ENCODE measurements at regions not wholly inside any gene's neighbourhood (a gene's known extent, or its start where the extent isn't known, plus 50 kb on each side); places are given as distances from the start of the nearest gene placed in this dataset.

DNA sequence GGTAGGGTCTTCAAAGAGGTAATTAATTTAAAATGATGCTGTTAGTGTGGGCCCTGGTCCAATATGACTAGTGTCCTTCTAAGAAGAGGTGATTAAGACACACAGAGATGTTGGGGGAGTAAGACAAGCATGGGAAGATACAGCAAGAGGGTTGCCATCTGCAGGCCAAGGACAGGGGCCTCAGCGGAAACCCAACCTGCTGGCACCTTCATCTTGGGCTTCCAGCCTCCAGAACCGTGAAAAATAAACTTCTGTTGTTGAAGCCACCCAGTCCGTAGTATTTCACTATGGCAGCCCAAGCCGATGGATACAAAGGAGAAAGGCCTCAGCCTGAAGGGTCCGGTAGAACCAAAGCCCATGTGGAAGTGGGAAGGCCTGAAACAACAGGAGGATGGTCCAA is 161.7 kb upstream of the UBE2E1 start:
- DNase-seq = no peak

DNA sequence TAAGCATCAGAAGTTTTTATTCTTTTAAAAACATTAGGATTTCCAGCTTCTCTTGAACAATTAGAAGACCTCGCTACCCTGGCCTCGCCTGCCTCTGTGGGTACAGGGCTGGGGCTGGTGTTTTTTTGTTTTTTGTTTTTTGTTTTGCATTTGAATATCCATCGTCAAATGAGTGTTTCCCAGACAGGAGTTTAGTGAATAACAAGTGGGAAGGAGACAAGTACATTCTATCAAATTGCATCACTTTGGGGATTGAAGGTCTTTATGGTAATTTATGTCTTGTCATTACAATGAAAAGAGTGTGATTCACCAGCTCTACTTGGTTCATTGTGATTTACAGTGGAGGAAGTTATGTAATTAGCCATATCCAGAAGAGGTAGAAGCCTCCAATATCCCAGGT is 161.1 kb upstream of the UBE2E1 start:
- DNase-seq = no peak

DNA sequence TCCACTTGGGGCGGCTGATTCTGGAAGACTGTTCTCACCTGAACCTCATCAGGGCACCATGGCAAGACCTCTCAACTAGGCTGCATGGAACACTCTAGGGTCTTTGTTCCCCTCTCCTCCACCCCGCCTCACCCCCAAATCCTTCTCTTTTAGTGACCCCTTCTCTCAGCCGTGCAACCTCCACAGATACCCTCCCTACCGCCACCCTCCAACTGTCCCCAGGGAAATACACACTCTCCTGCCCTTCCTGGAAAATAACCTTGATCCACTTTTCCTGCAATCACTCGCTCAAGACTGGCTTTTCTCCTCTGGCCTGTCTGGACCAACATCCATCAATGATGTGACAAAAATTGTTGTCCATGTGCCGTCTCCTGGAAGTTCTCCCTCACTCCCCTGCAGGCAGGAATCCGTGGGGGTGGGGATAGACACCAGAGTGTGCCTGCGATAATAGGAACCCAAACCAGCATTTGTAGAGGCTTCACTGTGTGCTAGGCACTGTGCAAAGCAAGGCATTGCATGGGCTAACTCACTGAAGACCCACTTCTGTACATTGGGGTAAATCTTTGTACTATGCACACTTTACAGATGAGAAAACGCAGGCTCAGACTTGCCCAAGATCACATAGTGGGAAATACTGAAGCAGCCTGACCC is 160.1 kb upstream of the UBE2E1 start:
- no peak for DNase-seq

DNA sequence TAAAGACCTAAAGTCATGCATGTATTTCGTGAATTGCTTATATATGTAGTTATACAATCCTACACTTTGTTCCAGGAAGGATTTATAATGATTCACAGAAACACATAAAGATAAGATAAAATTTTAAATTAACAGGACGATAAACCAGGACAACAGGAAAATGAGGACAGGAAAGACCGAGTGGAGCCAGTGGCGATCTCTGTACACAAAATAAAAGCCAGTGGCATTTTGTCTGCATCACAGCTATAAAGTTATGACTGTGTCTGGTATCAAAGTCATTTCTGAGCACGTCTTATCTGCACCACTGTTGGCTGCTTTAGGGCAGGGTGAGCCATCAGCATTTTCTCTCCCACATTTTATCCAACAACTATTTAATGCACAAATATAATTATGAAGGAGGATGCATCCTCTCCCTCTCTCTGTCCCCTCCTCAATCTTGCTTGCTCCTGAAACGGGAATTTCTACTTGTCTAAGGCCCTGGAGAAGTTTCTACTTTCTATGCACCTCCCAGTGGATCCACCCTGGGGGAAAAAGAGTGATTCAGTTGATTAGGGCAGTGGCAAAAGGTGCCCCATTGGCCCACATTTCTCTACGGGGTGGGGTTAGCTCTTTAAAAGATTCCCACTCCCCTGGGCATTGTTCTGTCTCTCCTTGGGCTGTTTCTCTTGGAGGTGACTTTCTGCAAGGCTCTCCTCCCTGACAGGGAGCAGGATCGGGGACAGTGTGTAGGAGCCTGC is 159.4 kb upstream of the UBE2E1 start:
- DNase-seq = no peak

DNA sequence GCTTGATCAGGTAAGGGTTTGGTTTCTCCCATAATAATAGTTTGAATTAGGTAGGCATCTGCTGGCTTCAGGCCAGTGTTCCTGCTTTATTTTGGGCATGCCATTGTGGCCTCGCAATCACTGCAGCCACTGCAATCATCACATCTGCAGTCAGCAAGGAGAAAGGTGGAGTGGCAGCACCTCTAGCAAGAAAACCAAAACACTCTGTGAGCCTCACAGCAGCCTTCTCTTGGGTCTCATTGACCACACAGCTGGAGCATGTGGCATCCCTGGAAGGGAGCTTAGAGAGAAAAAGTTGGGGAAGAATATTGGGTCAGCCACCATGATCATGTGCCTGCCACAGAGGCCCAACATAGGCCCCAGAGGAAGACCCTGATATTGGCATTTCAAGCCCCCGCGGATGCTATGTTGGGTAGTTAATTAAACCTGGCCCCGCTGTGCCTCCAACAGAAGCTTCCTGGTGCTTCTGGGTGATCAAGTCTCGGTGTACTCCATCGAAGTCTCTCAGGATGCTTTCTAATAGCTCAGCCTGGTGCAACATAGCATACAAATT is 158.0 kb upstream of the UBE2E1 start:
- DNase-seq = no peak

DNA sequence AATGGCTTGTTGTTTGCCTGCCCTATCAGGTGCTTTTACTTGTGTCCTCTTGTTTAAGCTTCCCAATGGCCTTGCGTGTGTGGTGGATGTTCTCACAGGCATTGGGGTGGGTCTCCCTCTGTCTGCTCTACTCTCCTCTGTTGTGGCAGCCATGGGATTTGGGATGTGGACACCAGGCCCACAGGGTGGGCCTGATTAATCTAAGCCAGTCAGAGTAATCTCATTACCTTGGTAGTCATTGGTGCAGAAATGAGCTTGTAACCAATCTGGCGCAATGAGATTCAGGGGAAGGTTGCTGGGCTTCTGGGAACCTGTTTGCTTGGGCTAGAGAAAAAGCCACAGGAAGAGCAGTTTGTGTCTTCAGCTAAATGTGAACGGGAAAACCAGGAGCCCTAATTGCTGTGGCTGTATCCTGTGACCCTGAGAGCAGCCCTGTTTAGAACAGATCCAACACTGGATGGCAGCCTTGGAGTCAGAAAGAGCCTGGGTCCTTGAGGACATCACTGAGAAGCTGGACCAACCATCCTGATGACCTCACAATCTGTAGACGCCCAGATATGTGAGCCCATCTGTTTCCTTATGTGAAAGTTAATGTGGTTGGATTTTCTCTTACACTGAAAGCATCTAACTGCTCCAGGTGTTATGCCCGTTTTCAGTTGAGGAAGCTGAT is 157.3 kb upstream of the UBE2E1 start:
- no peak for DNase-seq

DNA sequence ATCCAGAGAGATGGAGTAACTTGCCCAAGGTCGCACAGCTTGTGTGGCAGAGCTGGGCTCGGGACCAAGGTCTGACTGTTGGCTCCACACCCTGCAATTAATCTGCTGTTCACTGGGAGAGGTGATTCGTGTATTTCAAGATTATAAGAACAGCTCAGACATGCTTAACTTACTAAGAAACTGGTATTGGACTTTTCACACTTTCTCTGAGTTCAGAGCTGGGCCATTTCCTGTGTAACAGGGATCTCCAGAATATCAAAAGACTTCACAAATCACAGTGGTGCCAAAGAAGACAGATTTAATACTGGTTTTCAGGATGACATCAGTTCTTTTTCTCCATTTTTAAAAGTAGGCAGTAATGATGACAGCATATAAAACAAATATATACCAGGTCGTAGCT is 156.8 kb upstream of the UBE2E1 start:
- no peak for DNase-seq

DNA sequence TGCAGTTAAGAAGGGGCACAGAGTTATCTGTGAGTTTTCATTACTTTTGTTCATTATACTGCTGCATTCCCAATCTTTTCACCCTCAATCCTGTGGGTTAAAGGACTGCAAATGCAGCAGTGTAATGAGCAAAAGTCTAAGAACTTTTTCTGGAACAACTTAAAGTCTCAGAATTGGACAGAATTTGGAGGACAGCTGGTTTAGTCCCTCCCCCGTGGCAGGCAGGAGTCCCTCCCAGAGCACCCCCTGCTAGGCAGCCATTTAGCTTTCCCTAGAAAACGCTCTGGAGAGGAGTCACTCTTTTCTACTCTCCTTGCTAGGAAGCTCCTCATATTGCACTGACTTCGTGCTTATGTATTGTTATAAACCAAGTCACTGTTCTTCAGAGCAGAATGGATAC is 156.3 kb upstream of the UBE2E1 start:
- DNase-seq = no peak

DNA sequence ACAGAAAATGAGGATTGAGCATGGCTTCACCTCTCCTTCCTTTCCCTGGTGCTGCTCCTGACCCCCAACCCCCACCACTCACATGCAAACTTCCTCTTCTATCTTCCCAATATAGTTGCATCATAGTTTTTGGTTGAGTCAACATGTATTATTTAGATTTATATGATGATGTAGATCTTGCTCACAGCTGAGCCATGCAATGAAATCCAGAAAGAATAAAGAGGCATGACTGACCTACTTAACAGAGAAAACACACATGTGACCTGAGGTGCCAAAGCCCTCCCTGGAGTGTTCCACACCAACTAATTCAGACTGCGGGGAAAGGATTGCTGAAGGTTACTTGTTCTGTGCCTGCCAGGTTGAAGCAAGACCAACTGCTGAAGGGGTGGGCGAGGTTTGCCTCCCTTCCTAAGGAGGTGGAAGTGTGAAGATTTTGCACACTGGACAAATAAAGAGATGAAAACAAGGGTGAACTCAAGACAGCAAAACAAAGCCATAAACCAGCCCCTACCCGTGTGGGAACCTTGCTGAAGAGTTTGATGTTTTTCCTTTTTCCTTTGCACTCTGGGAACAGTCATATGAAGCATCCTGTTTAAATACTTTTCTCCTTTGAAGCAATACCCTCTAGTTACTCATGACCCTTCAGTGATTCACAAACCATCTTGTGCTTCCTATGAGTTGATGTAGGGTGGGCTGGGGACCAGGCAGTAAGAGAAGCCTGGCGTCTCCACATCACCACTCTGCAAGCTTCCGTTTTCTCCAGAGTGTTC is 155.2 kb upstream of the UBE2E1 start:
- DNase-seq = peak; percentile 39

DNA sequence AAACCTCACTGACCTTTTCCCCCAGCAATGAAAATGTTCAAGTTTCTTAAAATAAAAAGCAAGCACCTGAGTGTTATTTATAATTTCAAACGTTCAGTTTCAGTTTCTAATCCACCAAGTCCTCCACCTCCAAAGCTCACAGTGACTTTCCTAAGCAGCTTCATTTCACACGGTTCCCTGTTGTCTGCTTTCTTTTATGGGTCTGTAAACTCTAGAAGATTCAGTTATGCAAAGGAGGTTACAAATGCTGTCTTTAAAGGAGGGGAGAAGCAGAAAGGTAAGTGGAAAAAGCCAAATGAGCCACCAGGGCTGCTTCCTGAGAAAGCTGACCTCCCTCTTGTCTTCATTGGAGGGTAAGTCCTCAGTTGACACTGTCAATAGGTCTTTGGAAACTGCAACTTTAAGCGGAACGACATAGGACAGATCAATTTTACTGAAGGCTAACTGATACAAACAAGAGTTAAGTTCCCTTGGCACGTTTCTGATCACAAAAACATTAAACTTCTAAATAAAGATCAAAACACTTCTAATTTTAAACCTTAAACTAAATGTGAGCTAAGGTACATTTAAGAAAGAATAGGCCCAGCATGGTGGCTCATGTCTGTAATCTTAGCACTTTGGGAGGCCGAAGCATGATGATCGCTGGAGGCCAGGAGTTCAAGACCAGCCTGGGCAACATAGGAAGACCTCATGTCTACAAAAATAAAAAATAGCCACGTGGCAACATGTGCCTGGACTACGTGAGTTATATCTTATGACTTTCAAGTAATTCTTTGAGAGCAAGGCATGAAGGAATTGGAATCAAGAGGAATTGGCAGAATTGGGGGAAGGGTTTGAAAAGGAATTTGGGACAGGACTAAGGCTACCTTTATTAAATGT is 151.9 kb upstream of the UBE2E1 start:
- no peak for DNase-seq

DNA sequence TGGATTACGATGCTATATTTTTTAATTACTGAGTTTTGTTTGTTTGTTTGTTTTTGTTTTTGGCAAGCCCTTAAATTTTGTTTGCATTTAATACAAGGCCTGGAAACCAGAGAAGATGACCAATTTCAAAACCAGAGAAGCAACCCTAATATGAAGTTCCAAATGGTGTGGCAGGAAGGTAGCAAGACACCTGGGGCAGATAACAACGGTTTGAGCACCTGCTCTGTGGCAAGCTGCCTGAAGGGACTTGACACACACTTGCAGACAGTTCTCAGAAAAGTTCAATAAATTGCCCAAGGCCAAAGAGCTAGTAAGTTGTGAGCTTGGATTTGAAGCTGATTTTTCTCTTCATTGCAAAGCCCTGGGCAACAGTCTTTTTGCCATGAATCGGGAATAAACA is 151.2 kb upstream of the UBE2E1 start:
- no peak for DNase-seq

DNA sequence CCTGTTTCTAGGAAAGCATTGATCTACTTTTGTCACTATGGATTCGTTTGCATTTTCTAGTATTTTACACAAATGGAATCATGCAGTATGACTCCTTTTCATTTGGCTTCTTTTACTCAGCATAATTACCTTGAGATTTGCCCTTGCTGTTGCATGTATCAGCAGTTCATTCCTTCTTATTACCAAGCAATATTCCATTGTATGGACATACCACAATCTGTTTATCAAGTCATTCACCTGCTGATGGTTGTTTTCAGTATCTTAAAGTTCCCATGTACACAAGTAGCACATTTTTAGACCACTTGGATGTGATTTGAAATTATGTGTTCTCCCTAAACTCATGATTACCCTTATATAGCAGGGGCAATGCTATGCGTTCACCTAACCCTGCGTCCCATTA is 150.0 kb upstream of the UBE2E1 start:
- no peak for DNase-seq

DNA sequence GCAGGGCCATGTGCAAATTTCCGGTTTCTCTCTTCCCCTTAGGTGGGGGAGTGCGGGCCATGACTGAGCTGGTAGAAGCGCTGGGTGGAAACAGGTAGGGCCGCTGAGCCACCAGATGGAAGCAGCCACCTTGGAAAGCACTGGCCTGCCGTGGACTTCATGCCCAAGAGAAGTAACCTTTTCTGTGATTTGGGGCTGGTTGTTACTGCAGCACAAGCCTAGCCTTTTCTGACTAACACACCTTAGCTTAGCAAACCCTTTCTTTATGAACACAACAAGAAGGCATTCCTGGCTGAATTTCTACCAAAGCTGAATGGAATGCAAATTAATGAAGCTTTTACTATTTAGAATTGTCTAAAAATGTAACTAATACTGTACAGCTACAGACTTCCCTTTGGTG is 149.6 kb upstream of the UBE2E1 start:
- no peak for DNase-seq

DNA sequence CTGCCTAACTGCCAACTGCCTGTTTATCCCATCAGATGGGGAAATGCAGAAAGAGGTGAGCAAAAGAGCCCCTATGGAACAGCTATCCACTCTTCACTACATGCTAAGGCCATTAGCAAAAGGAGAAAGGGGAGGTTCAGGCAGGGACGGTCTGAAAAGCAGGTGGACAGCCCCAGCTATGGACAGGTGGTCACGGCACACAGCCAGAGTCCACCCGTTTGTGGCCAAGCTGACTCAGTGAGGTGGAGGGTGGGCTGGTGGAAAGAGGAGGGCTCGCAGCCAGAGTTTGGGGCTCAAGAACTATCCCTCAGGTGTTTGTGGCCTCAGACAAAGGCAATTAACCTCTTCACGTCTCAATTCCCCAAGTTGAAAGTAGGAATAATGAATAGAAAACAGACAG is 148.9 kb upstream of the UBE2E1 start:
- no peak for DNase-seq

DNA sequence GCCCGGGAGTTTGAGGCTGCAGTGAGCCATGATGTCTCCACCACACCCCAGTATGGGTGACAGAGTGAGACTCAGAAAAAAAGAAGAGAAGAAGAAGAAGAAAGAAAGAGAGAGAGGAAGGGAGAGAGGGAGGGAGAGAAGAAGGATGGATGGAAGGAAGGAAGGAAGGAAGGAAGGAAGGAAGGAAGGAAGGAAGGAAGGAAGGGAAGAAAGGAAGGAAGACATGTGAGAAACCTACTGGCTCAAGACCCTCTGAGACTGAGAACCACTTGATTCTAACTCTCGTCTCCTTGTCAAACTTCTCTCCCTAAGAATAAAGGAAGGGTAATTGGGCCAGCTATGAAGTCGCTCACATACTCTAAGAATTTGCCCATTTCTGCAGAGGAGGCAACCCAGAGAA is 148.1 kb upstream of the UBE2E1 start:
- no peak for DNase-seq

DNA sequence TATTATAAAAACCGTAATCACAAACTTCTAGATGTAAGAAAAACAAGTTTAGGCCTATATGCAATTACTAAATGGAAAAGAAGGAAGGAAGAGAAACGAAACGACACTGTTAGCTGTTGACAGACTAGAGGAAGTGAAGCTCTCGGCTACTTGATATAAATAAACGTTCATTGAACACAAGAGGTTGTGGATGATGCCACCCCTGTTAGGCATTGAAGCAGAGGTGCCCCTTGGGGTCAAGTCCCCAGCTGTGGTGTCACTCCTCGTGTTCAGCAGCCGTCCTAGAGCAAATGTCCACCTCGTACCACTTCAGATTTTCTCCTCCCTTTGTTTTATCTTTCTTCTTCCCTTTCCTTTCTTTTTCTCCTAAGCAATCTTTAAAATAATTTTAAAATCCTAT is 146.5 kb upstream of the UBE2E1 start:
- no peak for DNase-seq

DNA sequence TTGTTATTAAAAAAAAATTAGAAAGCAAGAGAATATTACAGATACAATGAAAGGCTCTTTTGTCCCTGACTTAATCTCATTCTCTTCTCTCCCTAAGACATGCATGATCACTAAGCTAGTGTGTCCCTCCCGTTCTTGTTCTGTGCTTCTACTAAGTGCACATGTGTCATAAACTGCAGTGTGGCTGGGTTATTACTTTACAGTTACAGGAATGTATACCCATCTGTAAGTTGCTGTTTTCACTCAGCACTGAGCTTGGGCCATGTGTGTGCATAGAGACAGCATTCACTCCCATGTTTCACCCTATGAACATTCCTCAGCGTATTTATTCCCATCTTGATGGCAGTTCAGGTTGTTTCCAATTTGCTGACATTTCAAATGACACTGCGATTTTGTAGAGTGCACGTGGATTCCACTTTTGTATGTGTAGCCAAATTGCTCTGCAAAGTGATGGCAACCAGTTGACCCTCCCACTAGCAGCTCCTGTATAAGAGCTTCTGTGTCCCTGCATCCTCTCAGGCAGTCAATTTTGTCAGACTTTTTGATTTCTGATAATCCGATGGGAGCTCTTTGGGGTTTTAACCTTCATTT is 145.8 kb upstream of the UBE2E1 start:
- no peak for DNase-seq

DNA sequence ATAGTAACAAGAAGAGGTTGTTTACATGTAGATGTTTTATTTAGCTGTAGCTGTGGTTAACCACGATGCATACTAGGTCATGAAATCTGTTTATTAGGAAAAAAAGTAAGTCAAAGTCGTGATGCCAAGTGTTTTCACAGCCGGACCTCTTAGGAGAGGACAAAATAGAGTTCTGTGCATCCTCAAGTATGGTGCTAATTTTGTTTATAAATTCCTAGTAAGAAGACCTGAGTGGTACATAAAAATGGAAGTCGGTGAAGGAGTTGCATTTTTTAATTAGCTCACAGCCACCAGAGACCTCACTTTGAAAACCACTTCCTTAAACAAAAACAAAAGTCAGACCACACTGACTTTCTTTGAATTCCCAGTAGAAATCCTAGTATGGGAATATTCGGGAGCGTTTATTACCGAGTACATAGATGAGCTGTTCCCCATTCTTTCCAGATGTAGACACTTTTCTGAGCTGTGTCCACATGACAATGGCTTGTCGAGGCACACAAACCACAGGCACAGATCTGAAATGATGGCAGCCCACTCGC is 143.6 kb upstream of the UBE2E1 start:
- no peak for DNase-seq

DNA sequence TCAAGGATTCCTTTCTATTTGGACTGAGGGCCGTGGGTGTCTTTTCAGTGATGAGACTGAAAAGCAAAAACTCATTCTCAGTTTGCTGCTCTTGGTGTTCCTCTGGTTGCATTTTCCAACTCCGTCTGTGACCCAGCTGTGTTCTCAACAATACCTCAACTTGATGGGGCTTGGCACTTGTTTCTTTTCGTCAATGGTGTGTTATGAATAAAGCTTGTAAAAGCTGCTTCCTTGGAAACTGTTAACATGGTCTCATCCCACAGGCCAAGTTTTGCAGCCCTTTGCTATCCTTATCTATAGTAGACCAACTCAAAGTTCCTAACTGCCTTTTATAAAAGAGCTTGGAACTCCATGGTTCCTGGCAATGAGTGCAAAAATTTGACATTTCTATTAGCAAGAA is 142.5 kb upstream of the UBE2E1 start:
- no peak for DNase-seq

DNA sequence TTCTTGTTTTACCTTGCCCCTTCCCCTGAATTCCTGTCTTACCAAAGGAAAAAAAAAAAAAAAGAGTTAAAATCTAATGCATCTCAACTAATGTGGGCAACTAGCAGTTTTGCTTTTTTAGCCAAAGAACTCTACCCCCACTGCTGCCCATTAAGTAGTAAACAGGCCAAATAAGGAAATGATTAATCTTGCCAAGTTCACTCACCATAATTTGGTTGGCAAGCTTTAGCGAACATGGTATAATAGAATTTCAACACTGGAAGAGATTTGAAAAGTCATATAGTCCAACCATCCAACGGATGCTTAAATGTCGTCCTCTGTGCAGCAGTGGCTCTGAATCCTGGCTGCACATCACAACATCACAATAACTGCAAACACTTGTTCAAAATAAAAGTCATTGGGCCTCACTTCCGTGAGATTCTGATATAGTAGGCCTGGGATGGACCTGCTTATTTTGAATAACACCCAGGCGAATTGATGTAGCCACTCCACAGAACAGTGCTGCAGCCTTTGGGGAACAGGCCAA is 142.0 kb upstream of the UBE2E1 start:
- no peak for DNase-seq

DNA sequence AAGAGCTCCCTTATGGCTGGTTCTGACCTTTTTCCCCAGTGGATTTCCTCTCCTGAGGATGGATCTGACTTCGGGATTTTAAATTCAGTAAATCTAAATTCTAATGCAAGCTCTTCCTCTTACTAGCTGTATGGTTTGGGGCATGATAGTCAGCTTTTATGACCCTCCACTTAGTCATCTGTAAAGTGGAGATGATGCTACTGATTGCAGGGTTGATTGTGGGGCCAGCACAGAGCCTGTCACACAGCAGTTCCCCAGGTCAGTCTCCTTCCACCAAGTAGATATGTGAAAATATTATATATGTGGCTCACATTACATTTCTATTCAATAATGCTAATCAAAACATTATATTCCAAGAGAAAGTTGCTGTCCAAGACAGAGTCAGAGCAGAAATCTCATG is 141.3 kb upstream of the UBE2E1 start:
- DNase-seq = no peak
